H9 (cell line): ENCODE measurements at regions not wholly inside any gene's neighbourhood (a gene's known extent, or its start where the extent isn't known, plus 50 kb on each side); places are given as distances from the start of the nearest gene placed in this dataset.

Experiments
- DNase-seq: peaks from one replicate; pipeline ENCODE4 v3.0.0-alpha.2; 2017
- H2AFZ ChIP-seq: one replicate; pipeline ENCODE4 v1.6.1; 2013; ENCODE audit warnings: mild to moderate bottlenecking, low read length, control low read depth, moderate library complexity
- H2AK5ac ChIP-seq: 2 replicates; pipeline ENCODE4 v1.6.1; 2013; ENCODE audit warnings: low read length, control low read depth, mixed read lengths; ENCODE audit not compliant: insufficient read length
- H2BK120ac ChIP-seq: one replicate; pipeline ENCODE4 v1.6.1; 2013; ENCODE audit warnings: low read depth, mild to moderate bottlenecking, low read length, control low read depth, inconsistent platforms; ENCODE audit not compliant: poor library complexity, severe bottlenecking
- H2BK12ac ChIP-seq: 2 replicates; pipeline ENCODE4 v1.6.1; 2013; ENCODE audit warnings: low read length, control low read depth, mixed read lengths, low read depth; ENCODE audit not compliant: insufficient read length
- H2BK15ac ChIP-seq: 2 replicates; pipeline ENCODE4 v1.6.1; 2013; ENCODE audit warnings: low read depth, low read length, control low read depth
- H2BK20ac ChIP-seq: one replicate; pipeline ENCODE4 v1.6.1; 2013; ENCODE audit warnings: low read depth, mild to moderate bottlenecking, low read length, control low read depth, inconsistent platforms; ENCODE audit not compliant: poor library complexity, severe bottlenecking
- H2BK5ac ChIP-seq: 2 replicates; pipeline ENCODE4 v1.6.1; 2013; ENCODE audit warnings: low read length, control low read depth, mixed read lengths; ENCODE audit not compliant: insufficient read length
- H3K14ac ChIP-seq: 2 replicates; pipeline ENCODE4 v1.6.1; 2013; ENCODE audit warnings: low read length, control low read depth; ENCODE audit not compliant: insufficient read depth
- H3K18ac ChIP-seq: 2 replicates; pipeline ENCODE4 v1.6.1; 2013; ENCODE audit warnings: low read depth, mild to moderate bottlenecking, mixed read lengths, low read length, control low read depth; ENCODE audit not compliant: insufficient read length
- H3K23ac ChIP-seq: 2 replicates; pipeline ENCODE4 v1.6.1; 2013; ENCODE audit warnings: low read length, control low read depth, mixed read lengths, low read depth; ENCODE audit not compliant: insufficient read length
- H3K23me2 ChIP-seq: 2 replicates; pipeline ENCODE4 v1.6.1; 2013; ENCODE audit warnings: low read depth, mild to moderate bottlenecking, mixed read lengths, low read length, control low read depth; ENCODE audit not compliant: insufficient read length, poor library complexity, severe bottlenecking
- H3K27ac ChIP-seq: 2 replicates; pipeline ENCODE4 v1.5.1; 2013; ENCODE audit warnings: low read length, control low read depth, mixed read lengths, low read depth; ENCODE audit not compliant: insufficient read length
- H3K27me3 ChIP-seq: 2 replicates; pipeline ENCODE4 v1.6.1; 2013; ENCODE audit warnings: low read length, control low read depth, inconsistent platforms; ENCODE audit not compliant: insufficient read depth
- H3K4ac ChIP-seq: 2 replicates; pipeline ENCODE4 v1.6.1; 2013; ENCODE audit warnings: low read depth, mild to moderate bottlenecking, control low read depth, inconsistent platforms, low read length, moderate library complexity
- H3K4me1 ChIP-seq: 2 replicates; pipeline ENCODE4 v1.6.1; 2013; ENCODE audit warnings: low read length, control low read depth, inconsistent platforms; ENCODE audit not compliant: insufficient read depth
- H3K4me2 ChIP-seq: 2 replicates; pipeline ENCODE4 v1.6.1; 2013; ENCODE audit warnings: low read length, control low read depth, mixed read lengths; ENCODE audit not compliant: insufficient read length, insufficient read depth
- H3K56ac ChIP-seq: 2 replicates; pipeline ENCODE4 v1.6.1; 2013; ENCODE audit warnings: low read depth, mild to moderate bottlenecking, mixed read lengths, low read length, control low read depth; ENCODE audit not compliant: insufficient read length
- H3K79me1 ChIP-seq: 2 replicates; pipeline ENCODE4 v1.6.1; 2013; ENCODE audit warnings: low read depth, mild to moderate bottlenecking, moderate library complexity, low read length, control low read depth, inconsistent platforms; ENCODE audit not compliant: insufficient read depth, poor library complexity, severe bottlenecking
- H3K79me2 ChIP-seq: 2 replicates; pipeline ENCODE4 v1.6.1; 2013; ENCODE audit warnings: low read length, control low read depth, inconsistent platforms; ENCODE audit not compliant: insufficient read depth
- H3K9ac ChIP-seq: 2 replicates; pipeline ENCODE4 v1.6.1; 2013; ENCODE audit warnings: low read length, control low read depth, mixed read lengths; ENCODE audit not compliant: insufficient read length; ENCODE audit errors: extremely low read depth
- H3K9me3 ChIP-seq: one replicate; pipeline ENCODE4 v1.6.1; 2013; ENCODE audit warnings: low read depth, low read length, inconsistent platforms; ENCODE audit not compliant: control insufficient read depth
- H3T11ph ChIP-seq: one replicate; pipeline ENCODE4 v1.6.1; 2013; ENCODE audit warnings: mild to moderate bottlenecking, low read length, control low read depth, inconsistent platforms
- H4K20me1 ChIP-seq: one replicate; pipeline ENCODE4 v1.6.1; 2013; ENCODE audit not compliant: control insufficient read depth, insufficient read length, insufficient read depth
- H4K5ac ChIP-seq: 2 replicates; pipeline ENCODE4 v1.6.1; 2013; ENCODE audit warnings: low read depth, mild to moderate bottlenecking, mixed read lengths, low read length, control low read depth; ENCODE audit not compliant: insufficient read length
- H4K8ac ChIP-seq: replicated peaks from 2 replicates; pipeline ENCODE4 v1.6.1; 2013; ENCODE audit warnings: low read length, control low read depth, mixed read lengths, low read depth; ENCODE audit not compliant: insufficient read length
- H4K91ac ChIP-seq: 2 replicates; pipeline ENCODE4 v1.6.1; 2013; ENCODE audit warnings: low read depth, mild to moderate bottlenecking, moderate library complexity, mixed read lengths, low read length, control low read depth; ENCODE audit not compliant: insufficient read length
- H3K27ac Mint-ChIP-seq, 3 experiments: 2 replicates in 2 of 3; 3 replicates in 1 of 3; pipeline ENCODE4 v1.8.0; 2020 to 2021; ENCODE audit warnings: mixed read lengths in 3 of 3, mild to moderate bottlenecking in 1 of 3, moderate library complexity in 1 of 3
- H3K27me3 Mint-ChIP-seq: 2 replicates; pipeline ENCODE4 v1.8.0; 2021; ENCODE audit warnings: low read depth, mild to moderate bottlenecking, moderate library complexity, mixed read lengths
- H3K36me3 Mint-ChIP-seq, 3 experiments: 2 replicates in 2 of 3; 3 replicates in 1 of 3; pipeline ENCODE4 v1.8.0; 2020 to 2021; ENCODE audit warnings: low read depth in 3 of 3, mixed read lengths in 3 of 3; ENCODE audit not compliant: insufficient read depth in 1 of 3
- H3K4me1 Mint-ChIP-seq, 2 experiments: 2 replicates each; pipeline ENCODE4 v1.8.0; 2020; ENCODE audit warnings: mixed read lengths in 2 of 2
- H3K4me3 Mint-ChIP-seq, 2 experiments: 2 replicates in 1 of 2; 3 replicates in 1 of 2; pipeline ENCODE4 v1.8.0; 2020 to 2021; ENCODE audit warnings: mild to moderate bottlenecking in 2 of 2, mixed read lengths in 2 of 2, moderate library complexity in 1 of 2
- H3K9me3 Mint-ChIP-seq, 2 experiments: 2 replicates in 1 of 2; 3 replicates in 1 of 2; pipeline ENCODE4 v1.8.0; 2020; ENCODE audit warnings: mild to moderate bottlenecking in 2 of 2, mixed read lengths in 2 of 2, moderate library complexity in 1 of 2
- WGBS: extraction: QIAGEN DNeasy Blood & Tissue Kit; methylation state at CpG from one replicate; pipeline ENCODE4 v1.1.7; 2013; ENCODE audit warnings: missing lambda C conversion rate, low lambda C conversion rate, mixed read lengths; ENCODE audit not compliant: insufficient read length; ENCODE audit errors: extremely low coverage; 5-methylcytosine and 5-hydroxymethylcytosine counted together
- TF ChIP-seq, protein P1 (sequence below): fragments of 200-600 bp; sonication (generic); conservative IDR thresholded peaks from 3 replicates; pipeline ENCODE4 v1.8.0; 2021; ENCODE audit warnings: antibody characterized with exemption, mild to moderate bottlenecking

DNA sequence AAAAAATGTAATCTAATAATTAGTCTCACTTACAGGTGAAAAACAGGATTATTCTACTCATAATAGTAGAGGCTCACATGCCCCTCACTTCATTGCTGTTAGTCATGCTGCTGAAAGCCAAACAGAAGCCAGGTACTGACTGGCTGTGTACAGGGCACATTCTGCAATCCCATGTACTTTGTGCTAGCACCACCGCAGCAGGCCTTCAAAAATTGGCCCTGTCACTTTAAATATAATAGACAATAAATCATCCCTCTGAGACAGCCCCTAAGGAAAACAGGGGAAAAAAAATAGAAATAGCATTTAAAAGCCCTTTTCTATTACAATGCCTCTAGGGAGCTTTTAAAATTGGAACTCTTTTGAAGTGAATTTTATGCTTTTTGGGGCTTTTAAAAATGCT is 723.8 kb downstream of the TUSC7 start:
- Histone ChIP-seq H3T11ph (no peak overlapping the region), H4K5ac (no peak overlapping the region), H3K23me2 (no peaks in the 10 kb centered on the region), H3K4me2 (no peak overlapping the region), H3K18ac (no peak overlapping the region), H3K27me3 (no peaks in the 10 kb centered on the region), H3K79me1 (no peaks in the 10 kb centered on the region), H3K9ac (no peak overlapping the region), H2BK12ac (no peak overlapping the region), H4K8ac (no peak overlapping the region), H3K4ac (no peak overlapping the region), H4K20me1 (no peaks in the 10 kb centered on the region), H2BK15ac (no peak overlapping the region), H3K23ac (no peak overlapping the region), H3K14ac (no peak overlapping the region), H3K56ac (no peak overlapping the region), H2AFZ (no peak overlapping the region), H3K79me2 (no peaks in the 10 kb centered on the region), H4K91ac (no peak overlapping the region), H2BK20ac (no peak overlapping the region), H3K27ac (no peak overlapping the region), H3K9me3 (no peaks in the 10 kb centered on the region), H2AK5ac (no peak overlapping the region), H2BK5ac (no peak overlapping the region), H2BK120ac (no peak overlapping the region), H3K4me1 (no peaks in the 10 kb centered on the region; the same call in 1 of the 2 replicates)
- H3K27me3 Mint-ChIP-seq: peaks cover 13% of the 10 kb centered on the region
- no peak overlapping the region for H3K4me3 Mint-ChIP-seq
- peaks cover 14 to 16% of the 10 kb centered on the region in 2 experiments for H3K4me1 Mint-ChIP-seq
- peaks cover 3 to 4% of the 10 kb centered on the region in 2 experiments; a peak in 2 of 5 replicates for H3K9me3 Mint-ChIP-seq
- no CpG with 5 or more reads among the region's 1 CpG for WGBS
- H3K27ac Mint-ChIP-seq: no peak overlapping the region
- DNase-seq: no peak
- TF ChIP-seq, protein P1, sequence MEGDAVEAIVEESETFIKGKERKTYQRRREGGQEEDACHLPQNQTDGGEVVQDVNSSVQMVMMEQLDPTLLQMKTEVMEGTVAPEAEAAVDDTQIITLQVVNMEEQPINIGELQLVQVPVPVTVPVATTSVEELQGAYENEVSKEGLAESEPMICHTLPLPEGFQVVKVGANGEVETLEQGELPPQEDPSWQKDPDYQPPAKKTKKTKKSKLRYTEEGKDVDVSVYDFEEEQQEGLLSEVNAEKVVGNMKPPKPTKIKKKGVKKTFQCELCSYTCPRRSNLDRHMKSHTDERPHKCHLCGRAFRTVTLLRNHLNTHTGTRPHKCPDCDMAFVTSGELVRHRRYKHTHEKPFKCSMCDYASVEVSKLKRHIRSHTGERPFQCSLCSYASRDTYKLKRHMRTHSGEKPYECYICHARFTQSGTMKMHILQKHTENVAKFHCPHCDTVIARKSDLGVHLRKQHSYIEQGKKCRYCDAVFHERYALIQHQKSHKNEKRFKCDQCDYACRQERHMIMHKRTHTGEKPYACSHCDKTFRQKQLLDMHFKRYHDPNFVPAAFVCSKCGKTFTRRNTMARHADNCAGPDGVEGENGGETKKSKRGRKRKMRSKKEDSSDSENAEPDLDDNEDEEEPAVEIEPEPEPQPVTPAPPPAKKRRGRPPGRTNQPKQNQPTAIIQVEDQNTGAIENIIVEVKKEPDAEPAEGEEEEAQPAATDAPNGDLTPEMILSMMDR: no peak
- H3K36me3 Mint-ChIP-seq: peaks cover 0 to 4% (median 0%) of the 10 kb centered on the region in 3 experiments; a peak in 2 of 7 replicates
